PFSK-1 (cell line): ENCODE measurements at regions not wholly inside any gene's neighbourhood (a gene's known extent, or its start where the extent isn't known, plus 50 kb on each side); places are given as distances from the start of the nearest gene placed in this dataset.

ENCODE experiments used
- FOXP2 ChIP-seq: optimal IDR thresholded peaks from 2 replicates; pipeline ENCODE3; 2011; ENCODE audit warnings: borderline replicate concordance, control low read depth, inconsistent platforms; ENCODE audit not compliant: insufficient read depth; ENCODE audit errors: extremely low read length, extremely low read depth
- POLR2AphosphoS5 ChIP-seq: IDR thresholded peaks from 2 replicates; pipeline ENCODE4 v1.6.1; 2012; ENCODE audit warnings: low read depth, mild to moderate bottlenecking, control low read depth, low read length, moderate library complexity
- SIN3A ChIP-seq: IDR thresholded peaks from 2 replicates; pipeline ENCODE4 v1.6.1; 2012; ENCODE audit warnings: mild to moderate bottlenecking, low read length, moderate library complexity, borderline replicate concordance; ENCODE audit not compliant: insufficient read depth
- TAF1 ChIP-seq: IDR thresholded peaks from 2 replicates; pipeline ENCODE4 v1.6.1; 2012; ENCODE audit warnings: low read length, control low read depth, borderline replicate concordance; ENCODE audit not compliant: insufficient read depth
- TF ChIP-seq, protein P1 (sequence below), 2 experiments: IDR thresholded peaks; 2 replicates each; pipeline versions ENCODE4 v1.6.1 to v1.8.0; 2011 to 2012; ENCODE audit warnings: low read depth in 2 of 2, low read length in 2 of 2, control low read depth in 1 of 2, inconsistent platforms in 1 of 2, mild to moderate bottlenecking in 1 of 2, moderate library complexity in 1 of 2; ENCODE audit not compliant: insufficient read depth in 1 of 2

- no peak for TF ChIP-seq TAF1
- TF ChIP-seq SIN3A, result no peak
- no peak for TF ChIP-seq POLR2AphosphoS5
- TF ChIP-seq, protein P1, sequence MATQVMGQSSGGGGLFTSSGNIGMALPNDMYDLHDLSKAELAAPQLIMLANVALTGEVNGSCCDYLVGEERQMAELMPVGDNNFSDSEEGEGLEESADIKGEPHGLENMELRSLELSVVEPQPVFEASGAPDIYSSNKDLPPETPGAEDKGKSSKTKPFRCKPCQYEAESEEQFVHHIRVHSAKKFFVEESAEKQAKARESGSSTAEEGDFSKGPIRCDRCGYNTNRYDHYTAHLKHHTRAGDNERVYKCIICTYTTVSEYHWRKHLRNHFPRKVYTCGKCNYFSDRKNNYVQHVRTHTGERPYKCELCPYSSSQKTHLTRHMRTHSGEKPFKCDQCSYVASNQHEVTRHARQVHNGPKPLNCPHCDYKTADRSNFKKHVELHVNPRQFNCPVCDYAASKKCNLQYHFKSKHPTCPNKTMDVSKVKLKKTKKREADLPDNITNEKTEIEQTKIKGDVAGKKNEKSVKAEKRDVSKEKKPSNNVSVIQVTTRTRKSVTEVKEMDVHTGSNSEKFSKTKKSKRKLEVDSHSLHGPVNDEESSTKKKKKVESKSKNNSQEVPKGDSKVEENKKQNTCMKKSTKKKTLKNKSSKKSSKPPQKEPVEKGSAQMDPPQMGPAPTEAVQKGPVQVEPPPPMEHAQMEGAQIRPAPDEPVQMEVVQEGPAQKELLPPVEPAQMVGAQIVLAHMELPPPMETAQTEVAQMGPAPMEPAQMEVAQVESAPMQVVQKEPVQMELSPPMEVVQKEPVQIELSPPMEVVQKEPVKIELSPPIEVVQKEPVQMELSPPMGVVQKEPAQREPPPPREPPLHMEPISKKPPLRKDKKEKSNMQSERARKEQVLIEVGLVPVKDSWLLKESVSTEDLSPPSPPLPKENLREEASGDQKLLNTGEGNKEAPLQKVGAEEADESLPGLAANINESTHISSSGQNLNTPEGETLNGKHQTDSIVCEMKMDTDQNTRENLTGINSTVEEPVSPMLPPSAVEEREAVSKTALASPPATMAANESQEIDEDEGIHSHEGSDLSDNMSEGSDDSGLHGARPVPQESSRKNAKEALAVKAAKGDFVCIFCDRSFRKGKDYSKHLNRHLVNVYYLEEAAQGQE (IDR thresholded peaks at IDR 0.05; ENCODE audit: insufficient read depth in 1 of 2, low read depth in 2 of 2, low read length in 2 of 2), result no peak
- TF ChIP-seq FOXP2, result no peak
These were observed 90.6 kb downstream of the RSL24D1 start for GRCh38 chr15:55106155-55106554.

DNA sequence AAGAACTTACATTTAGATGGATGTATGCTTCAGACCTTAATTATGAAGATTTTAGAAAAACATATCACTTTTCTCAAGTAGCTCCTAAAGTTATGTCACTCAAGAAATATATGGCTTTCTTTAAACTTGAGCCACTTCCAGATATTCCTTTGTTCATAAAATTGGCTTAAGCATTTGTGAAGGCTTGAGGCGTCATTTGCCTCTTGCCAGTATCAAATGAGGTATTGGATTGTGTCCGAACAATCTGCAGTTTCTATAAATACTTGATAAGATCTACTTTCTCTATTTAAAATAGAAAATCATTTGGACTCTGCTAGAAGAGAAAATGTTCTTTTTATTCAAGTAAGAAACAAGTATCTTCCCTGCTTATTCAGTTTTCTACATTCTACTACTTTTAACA lies 102.6 kb downstream of the RSL24D1 start:
- no peak for TF ChIP-seq FOXP2

DNA sequence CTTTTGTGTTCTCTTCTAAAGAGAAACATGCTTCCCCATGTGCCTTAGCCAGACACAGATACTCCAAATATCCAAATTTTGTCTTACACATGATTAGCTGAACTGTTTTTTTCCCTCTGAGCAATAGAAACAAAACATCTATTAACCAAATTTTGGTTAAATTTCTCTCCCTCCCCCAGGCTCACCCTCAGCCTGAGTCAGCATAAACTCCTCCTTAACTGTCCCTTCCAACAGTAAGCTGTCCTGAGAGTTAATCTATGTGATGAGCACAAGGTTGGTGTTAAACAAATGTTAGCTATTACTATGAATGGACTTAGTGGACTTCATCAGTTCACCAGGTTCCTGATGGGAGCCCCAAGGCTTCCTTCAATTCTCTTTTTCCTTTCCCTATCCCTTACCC lies 108.5 kb downstream of the RSL24D1 start:
- TF ChIP-seq POLR2AphosphoS5, result no peak
- no peak for TF ChIP-seq SIN3A
- TF ChIP-seq, protein P1 (IDR thresholded peaks at IDR 0.05; ENCODE audit: insufficient read depth in 1 of 2, low read depth in 2 of 2, low read length in 2 of 2), result no peak
- no peak for TF ChIP-seq TAF1
- TF ChIP-seq FOXP2, result no peak

- TF ChIP-seq TAF1, result no peak
- TF ChIP-seq, protein P1 (IDR thresholded peaks at IDR 0.05; ENCODE audit: insufficient read depth in 1 of 2, low read depth in 2 of 2, low read length in 2 of 2), result no peak
- no peak for TF ChIP-seq SIN3A
- TF ChIP-seq POLR2AphosphoS5, result no peak
- no peak for TF ChIP-seq FOXP2
These were observed 112.1 kb downstream of the RSL24D1 start for GRCh38 chr15:55084673-55085072.

GRCh38 chr15:55084216-55084615 lies 112.5 kb downstream of the RSL24D1 start:
- TF ChIP-seq TAF1 (no peak), FOXP2 (no peak), POLR2AphosphoS5 (no peak), SIN3A (no peak)
- TF ChIP-seq, protein P1 (IDR thresholded peaks at IDR 0.05; ENCODE audit: insufficient read depth in 1 of 2, low read depth in 2 of 2, low read length in 2 of 2), result no peak
